Left ventricle myocardium inferior (tissue), 1 donor: ENCODE measurements at regions not wholly inside any gene's neighbourhood (a gene's known extent, or its start where the extent isn't known, plus 50 kb on each side); places are given as distances from the start of the nearest gene placed in this dataset.

ENCODE experiments used
- DNase-seq: peaks from one replicate; pipeline ENCODE4 v3.0.0-alpha.2; 2020
- H3K27ac ChIP-seq: fragments of 200-600 bp; replicated peaks from 2 replicates; pipeline ENCODE4 v1.8.0; 2021
- H3K27me3 ChIP-seq: fragments of 200-600 bp; 2 replicates; pipeline ENCODE4 v1.8.0; 2021; ENCODE audit warnings: low read depth
- H3K36me3 ChIP-seq: fragments of 200-600 bp; 2 replicates; pipeline ENCODE4 v1.8.0; 2021
- H3K4me1 ChIP-seq: fragments of 200-600 bp; 2 replicates; pipeline ENCODE4 v1.8.0; 2021
- H3K4me3 ChIP-seq: fragments of 200-600 bp; 2 replicates; pipeline ENCODE4 v1.8.0; 2021; ENCODE audit warnings: mild to moderate bottlenecking, moderate library complexity
- H3K9me3 ChIP-seq: fragments of 200-600 bp; replicated peaks from 2 replicates; pipeline ENCODE4 v1.8.0; 2021
- intact Hi-C: fragments of 100-400 bp; cut with micrococcal nuclease; formaldehyde crosslinking; loops from one replicate; pipeline ENCODE4 v1.11.0; 2022
- TF ChIP-seq, protein P1 (sequence below): fragments of 200-600 bp; IDR thresholded peaks from 2 replicates; pipeline ENCODE4 v1.8.0; 2021; ENCODE audit warnings: antibody characterized with exemption, mild to moderate bottlenecking, borderline replicate concordance
- donor health status: DM: no; HTN: yes; CAD: no; lungs with severe emphysema.

DNA sequence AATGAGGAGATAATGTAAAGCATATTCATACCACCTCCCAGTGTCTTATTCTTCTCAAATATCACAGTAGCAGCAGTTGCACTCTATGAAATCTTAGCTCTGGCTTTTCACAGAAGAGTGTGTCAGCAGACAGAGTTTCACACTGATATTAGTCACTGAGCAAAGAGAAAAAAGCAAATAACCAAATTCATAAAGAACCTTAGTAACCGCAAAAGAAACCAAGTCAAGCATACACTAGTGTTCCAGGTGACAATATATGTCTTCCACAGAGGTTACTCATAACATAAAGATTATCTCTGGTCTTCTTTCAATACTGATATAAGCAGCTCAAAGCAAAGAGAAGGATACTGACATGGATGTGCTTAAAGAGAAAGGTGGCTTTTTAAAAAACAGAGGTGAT is 181.7 kb upstream of the EDNRA start:
- Histone ChIP-seq H3K4me3 (no peak overlapping the region), H3K27me3 (no peaks in the 10 kb centered on the region), H3K4me1 (no peaks in the 10 kb centered on the region), H3K27ac (no peak overlapping the region), H3K9me3 (peaks cover 31% of the 10 kb centered on the region), H3K36me3 (no peaks in the 10 kb centered on the region)
- TF ChIP-seq, protein P1, sequence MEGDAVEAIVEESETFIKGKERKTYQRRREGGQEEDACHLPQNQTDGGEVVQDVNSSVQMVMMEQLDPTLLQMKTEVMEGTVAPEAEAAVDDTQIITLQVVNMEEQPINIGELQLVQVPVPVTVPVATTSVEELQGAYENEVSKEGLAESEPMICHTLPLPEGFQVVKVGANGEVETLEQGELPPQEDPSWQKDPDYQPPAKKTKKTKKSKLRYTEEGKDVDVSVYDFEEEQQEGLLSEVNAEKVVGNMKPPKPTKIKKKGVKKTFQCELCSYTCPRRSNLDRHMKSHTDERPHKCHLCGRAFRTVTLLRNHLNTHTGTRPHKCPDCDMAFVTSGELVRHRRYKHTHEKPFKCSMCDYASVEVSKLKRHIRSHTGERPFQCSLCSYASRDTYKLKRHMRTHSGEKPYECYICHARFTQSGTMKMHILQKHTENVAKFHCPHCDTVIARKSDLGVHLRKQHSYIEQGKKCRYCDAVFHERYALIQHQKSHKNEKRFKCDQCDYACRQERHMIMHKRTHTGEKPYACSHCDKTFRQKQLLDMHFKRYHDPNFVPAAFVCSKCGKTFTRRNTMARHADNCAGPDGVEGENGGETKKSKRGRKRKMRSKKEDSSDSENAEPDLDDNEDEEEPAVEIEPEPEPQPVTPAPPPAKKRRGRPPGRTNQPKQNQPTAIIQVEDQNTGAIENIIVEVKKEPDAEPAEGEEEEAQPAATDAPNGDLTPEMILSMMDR: no peak
- intact Hi-C loops: no loop called here
- DNase-seq: no peak

DNA sequence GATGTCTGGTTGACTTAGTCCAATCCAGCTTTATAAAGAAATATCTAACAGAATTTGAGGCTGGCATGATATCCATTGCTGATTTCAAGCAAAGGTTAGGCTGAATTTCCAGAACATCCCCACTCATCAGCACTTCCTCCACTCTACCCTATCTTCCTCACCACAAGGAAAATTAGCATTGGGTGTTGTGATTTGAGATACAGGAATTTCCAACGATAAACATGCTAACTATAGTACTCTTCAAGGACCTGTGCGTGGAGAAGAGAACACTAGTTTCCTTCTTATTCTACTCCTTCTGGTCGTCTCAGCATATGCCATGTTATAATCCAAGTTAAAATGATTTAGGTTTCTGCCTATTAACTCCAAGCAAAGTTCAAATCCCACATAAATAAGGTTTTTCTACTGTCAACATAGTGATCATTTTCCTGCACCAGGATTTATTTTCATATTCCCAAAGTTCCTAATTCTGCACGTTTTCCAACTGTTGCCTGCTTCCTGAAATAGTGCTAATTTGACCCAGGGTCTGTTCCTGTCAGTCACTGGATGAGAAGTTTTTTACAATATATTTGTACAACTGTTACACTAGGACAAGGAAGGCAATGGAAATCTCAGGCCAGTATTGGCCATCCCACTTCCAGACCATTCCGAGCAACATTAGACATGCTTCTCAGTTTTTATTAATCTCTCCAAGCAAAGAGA is 177.6 kb upstream of the EDNRA start:
- DNase-seq: no peak
- intact Hi-C loops: no loop called here
- Histone ChIP-seq H3K4me1 (no peaks in the 10 kb centered on the region), H3K27me3 (no peaks in the 10 kb centered on the region), H3K36me3 (no peaks in the 10 kb centered on the region), H3K9me3 (no peaks in the 10 kb centered on the region), H3K27ac (no peak overlapping the region), H3K4me3 (no peak overlapping the region)
- TF ChIP-seq, protein P1: no peak

DNA sequence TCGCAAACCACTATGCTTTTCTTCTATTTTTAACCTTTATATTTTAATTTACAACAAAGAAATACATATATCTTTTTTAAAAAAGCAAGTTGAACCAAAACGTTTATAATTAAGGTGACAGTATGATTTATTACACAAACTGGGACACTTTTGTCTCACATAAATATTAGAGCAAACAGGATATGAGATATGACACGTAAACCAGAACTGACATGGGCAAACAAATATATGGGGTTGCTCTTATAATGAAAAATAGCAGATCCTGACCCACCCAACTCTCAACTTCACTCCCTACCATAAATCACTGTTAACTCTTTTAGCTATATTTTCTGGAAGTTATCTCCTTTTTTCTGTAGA is 177.0 kb upstream of the EDNRA start:
- intact Hi-C loops: no loop called here
- Histone ChIP-seq H3K4me1 (no peaks in the 10 kb centered on the region), H3K27ac (no peak overlapping the region), H3K36me3 (no peaks in the 10 kb centered on the region), H3K27me3 (no peaks in the 10 kb centered on the region), H3K4me3 (no peak overlapping the region), H3K9me3 (no peaks in the 10 kb centered on the region)
- TF ChIP-seq, protein P1: no peak
- no peak for DNase-seq

DNA sequence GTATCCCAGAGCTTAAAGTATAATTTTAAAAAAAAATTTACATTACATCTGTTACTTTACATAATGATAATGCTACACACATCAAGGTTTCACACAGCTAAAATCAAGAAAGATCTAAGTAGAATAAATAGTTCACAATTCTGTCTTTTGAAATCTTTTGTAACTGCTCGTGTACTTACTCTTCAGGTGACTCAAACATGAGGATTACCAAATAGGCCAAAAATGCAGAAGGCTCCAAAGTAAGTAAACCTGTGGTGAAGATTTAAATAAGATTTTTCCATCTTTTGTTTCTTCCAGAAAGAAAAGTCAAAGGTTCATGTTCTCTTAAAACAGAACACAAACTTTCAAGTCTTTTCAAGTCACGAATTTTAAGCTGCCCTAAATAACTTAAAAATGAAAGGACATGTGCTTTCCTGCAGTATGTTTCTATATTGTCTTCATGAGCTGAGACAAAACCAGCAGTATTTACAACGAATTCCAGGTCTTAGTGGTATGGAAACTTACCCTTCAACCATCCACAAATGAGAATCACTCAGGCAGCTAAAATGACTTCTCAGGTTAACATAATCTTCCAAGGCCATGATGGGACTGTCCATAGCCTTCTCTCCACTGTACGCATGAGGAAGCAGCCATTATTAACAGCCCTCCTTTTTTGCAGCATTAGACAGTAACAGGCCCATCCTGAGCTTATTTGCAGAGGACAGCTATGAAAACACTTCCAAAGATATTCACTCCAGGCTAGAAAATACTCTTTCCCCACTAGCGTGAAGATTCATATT is 172.8 kb upstream of the EDNRA start:
- Histone ChIP-seq H3K27ac (no peak overlapping the region), H3K27me3 (no peaks in the 10 kb centered on the region), H3K36me3 (no peaks in the 10 kb centered on the region), H3K4me1 (no peaks in the 10 kb centered on the region), H3K9me3 (no peaks in the 10 kb centered on the region), H3K4me3 (no peak overlapping the region)
- no peak for DNase-seq
- intact Hi-C loops: no loop called here
- TF ChIP-seq, protein P1: no peak

DNA sequence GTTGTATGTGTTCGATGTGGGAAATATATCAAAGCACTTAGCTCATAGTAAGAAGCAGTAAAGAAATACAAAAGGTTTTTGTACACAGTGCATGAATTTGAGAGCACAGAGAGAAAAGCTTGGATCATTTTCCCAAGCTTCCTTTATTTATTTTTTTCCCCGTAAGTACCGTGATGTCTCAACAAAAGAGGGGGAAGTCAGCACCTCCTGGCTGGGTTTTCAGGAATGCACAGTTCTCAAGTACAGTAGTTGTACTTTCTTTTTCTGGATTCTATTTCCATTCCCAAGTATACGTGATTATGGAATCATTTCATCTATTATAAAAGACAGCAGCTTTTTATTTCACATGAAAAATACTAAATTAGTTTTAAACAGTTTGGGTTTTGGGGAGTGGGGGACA is 171.5 kb upstream of the EDNRA start:
- intact Hi-C loops: no loop called here
- DNase-seq: no peak
- H3K27me3 ChIP-seq: no peaks in the 10 kb centered on the region
- TF ChIP-seq, protein P1: no peak
- no peaks in the 10 kb centered on the region for H3K4me1 ChIP-seq
- H3K9me3 ChIP-seq: no peaks in the 10 kb centered on the region
- no peak overlapping the region for H3K4me3 ChIP-seq
- no peaks in the 10 kb centered on the region for H3K36me3 ChIP-seq
- no peak overlapping the region for H3K27ac ChIP-seq
